ENCODE measurements at regions not wholly inside any gene's neighbourhood (a gene's known extent, or its start where the extent isn't known, plus 50 kb on each side); places are given as distances from the start of the nearest gene placed in this dataset.

- Histone ChIP-seq H3K9me3 (no peaks in the 10 kb centered on the region), H3K27me3 (replicated peaks; ENCODE audit: insufficient read depth) (no peaks in the 10 kb centered on the region), H3K4me1 (ENCODE audit: control insufficient read depth in 1 of 2, low read depth in 2 of 2) (no peaks in the 10 kb centered on the region), H3K36me3 (no peaks in the 10 kb centered on the region), H3K4me3 (no peak overlapping the region), H3K27ac (no peak overlapping the region)
- DNase-seq (ENCODE audit: low spot score) (no peak), ATAC-seq (ENCODE audit: insufficient number of reproducible peaks, low FRiP score, low read depth) (no peak)
- TF ChIP-seq, protein P1, sequence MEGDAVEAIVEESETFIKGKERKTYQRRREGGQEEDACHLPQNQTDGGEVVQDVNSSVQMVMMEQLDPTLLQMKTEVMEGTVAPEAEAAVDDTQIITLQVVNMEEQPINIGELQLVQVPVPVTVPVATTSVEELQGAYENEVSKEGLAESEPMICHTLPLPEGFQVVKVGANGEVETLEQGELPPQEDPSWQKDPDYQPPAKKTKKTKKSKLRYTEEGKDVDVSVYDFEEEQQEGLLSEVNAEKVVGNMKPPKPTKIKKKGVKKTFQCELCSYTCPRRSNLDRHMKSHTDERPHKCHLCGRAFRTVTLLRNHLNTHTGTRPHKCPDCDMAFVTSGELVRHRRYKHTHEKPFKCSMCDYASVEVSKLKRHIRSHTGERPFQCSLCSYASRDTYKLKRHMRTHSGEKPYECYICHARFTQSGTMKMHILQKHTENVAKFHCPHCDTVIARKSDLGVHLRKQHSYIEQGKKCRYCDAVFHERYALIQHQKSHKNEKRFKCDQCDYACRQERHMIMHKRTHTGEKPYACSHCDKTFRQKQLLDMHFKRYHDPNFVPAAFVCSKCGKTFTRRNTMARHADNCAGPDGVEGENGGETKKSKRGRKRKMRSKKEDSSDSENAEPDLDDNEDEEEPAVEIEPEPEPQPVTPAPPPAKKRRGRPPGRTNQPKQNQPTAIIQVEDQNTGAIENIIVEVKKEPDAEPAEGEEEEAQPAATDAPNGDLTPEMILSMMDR (IDR thresholded peaks at IDR 0.05): no peak
Observed at GRCh38 chr12:45138609-45139008, 77.3 kb upstream of the ANO6 start.

- Histone ChIP-seq H3K9me3 (peaks cover 4% of the 10 kb centered on the region), H3K4me1 (ENCODE audit: control insufficient read depth in 1 of 2, low read depth in 2 of 2) (no peaks in the 10 kb centered on the region), H3K27ac (no peak overlapping the region), H3K4me3 (no peak overlapping the region), H3K27me3 (replicated peaks; ENCODE audit: insufficient read depth) (no peaks in the 10 kb centered on the region), H3K36me3 (no peaks in the 10 kb centered on the region)
- DNase-seq (ENCODE audit: low spot score): no peak
- no peak for ATAC-seq (ENCODE audit: insufficient number of reproducible peaks, low FRiP score, low read depth)
- TF ChIP-seq, protein P1 (IDR thresholded peaks at IDR 0.05): no peak
Observed at GRCh38 chr12:45148006-45148405, 67.9 kb upstream of the ANO6 start.

- Histone ChIP-seq H3K36me3 (no peaks in the 10 kb centered on the region), H3K27me3 (replicated peaks; ENCODE audit: insufficient read depth) (no peaks in the 10 kb centered on the region), H3K27ac (no peak overlapping the region), H3K4me1 (ENCODE audit: control insufficient read depth in 1 of 2, low read depth in 2 of 2) (no peaks in the 10 kb centered on the region), H3K9me3 (peaks cover 4% of the 10 kb centered on the region), H3K4me3 (no peak overlapping the region)
- TF ChIP-seq, protein P1 (IDR thresholded peaks at IDR 0.05): no peak
- DNase-seq (ENCODE audit: low spot score): no peak
- ATAC-seq (ENCODE audit: insufficient number of reproducible peaks, low FRiP score, low read depth): no peak
Observed at GRCh38 chr12:45148619-45149018, 67.3 kb upstream of the ANO6 start.

DNA sequence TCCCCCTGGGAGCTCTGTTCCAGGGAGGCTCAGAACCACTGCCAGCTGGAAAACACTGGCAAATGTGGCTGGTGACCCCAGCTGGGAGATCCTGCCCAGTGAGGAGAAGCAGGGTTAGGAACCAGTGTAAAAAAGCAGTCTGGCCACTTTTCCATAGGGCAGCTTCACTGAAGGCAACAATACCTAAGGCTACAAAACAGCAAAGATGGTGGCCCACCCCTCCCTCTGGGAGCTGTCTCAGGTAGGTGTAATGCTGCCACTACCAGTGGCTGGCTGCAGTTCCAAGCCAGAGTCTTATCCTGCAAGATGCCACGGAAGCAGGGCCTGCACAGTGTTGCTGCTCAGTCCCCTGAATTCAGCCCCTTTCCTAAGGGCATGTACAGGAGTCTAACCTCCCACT lies 50.6 kb upstream of the ANO6 start:
- no peaks in the 10 kb centered on the region for H3K36me3 ChIP-seq
- H3K4me3 ChIP-seq: no peak overlapping the region
- H3K4me1 ChIP-seq (ENCODE audit: control insufficient read depth in 1 of 2, low read depth in 2 of 2): peaks cover 11 to 26% of the 10 kb centered on the region in 2 donors
- DNase-seq (ENCODE audit: low spot score) (no peak), ATAC-seq (ENCODE audit: insufficient number of reproducible peaks, low FRiP score, low read depth) (no peak)
- H3K27me3 ChIP-seq (replicated peaks; ENCODE audit: insufficient read depth): no peaks in the 10 kb centered on the region
- TF ChIP-seq, protein P1 (IDR thresholded peaks at IDR 0.05): no peak
- H3K9me3 ChIP-seq: no peaks in the 10 kb centered on the region
- H3K27ac ChIP-seq: peak overlapping the region in 1 of 2 donors; percentile 22

DNA sequence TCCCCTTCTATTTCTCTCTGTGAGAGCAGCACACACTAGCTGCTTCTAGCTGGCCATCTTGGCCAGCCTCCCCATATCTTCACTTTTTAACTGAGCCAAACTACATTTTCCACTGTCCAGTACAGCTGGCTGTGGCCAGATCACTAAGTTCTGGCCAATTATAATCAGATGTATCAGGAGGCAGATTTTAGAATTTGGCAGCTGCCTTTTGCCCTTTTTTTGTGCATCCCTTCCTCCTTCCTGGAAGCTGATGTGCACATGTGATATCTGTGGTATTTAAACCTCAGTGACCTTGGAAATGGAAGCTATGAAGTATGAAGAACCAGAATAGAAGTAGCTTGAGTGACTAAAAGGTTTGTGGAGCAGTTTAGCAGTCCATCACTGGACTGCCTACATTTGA lies 49.8 kb upstream of the ANO6 start:
- Histone ChIP-seq H3K27me3 (replicated peaks; ENCODE audit: insufficient read depth) (no peaks in the 10 kb centered on the region), H3K4me1 (ENCODE audit: control insufficient read depth in 1 of 2, low read depth in 2 of 2) (peaks cover 11 to 26% of the 10 kb centered on the region in 2 donors), H3K4me3 (no peak overlapping the region), H3K36me3 (no peaks in the 10 kb centered on the region), H3K27ac (peak overlapping the region in 1 of 2 donors; percentile 22), H3K9me3 (no peaks in the 10 kb centered on the region)
- ATAC-seq (ENCODE audit: insufficient number of reproducible peaks, low FRiP score, low read depth) (no peak), DNase-seq (ENCODE audit: low spot score) (no peak)
- TF ChIP-seq, protein P1 (IDR thresholded peaks at IDR 0.05): no peak
